K562 (cell line): ENCODE measurements at regions not wholly inside any gene's neighbourhood (a gene's known extent, or its start where the extent isn't known, plus 50 kb on each side); places are given as distances from the start of the nearest gene placed in this dataset.

Source experiments
- ATAC-seq: fragments of 200-7000 bp; cut with Tn5 transposase; 3 replicates; pipeline ENCODE4 v1.9.1; 2020; ENCODE audit warnings: moderate library complexity
- BruUV-seq: library from RNA; stranded (reverse); fragments of 400-500 nt; replicated peaks from 2 replicates; lab custom pipeline; 2021; lab: Mats Ljungman, UMichigan
- CTCF ChIA-PET: fragments of 300-600 bp; formaldehyde crosslinking; extraction: SDS; loops from one replicate; lab custom pipeline; 2021; ENCODE audit warnings: low intra/inter-chr PET ratio; lab: Yijun Ruan, JAX
- POLR2A ChIA-PET: fragments of 300-600, 350-650 bp; sonication (Branson Sonifier 250); formaldehyde crosslinking; extraction: SDS; loops from one replicate; lab custom pipeline; 2021; ENCODE audit warnings: antibody characterized with exemption, inconsistent platforms; lab: Yijun Ruan, JAX
- DNase-seq, 4 experiments: peaks; one replicate each; pipeline versions ENCODE4 v3.0.0 to v3.0.0-alpha.2; 2011 to 2018; ENCODE audit warnings: low spot score in 3 of 4, mixed read lengths in 3 of 4; ENCODE audit errors: extremely low read depth in 1 of 4
- FAIRE-seq: peaks from 2 replicates; lab custom pipeline; 2011; peaks lifted over from hg19 to GRCh38; lab: Jason Lieb, UNC
- H2AFZ ChIP-seq: 2 replicates; pipeline ENCODE4 v1.6.0; 2011; ENCODE audit warnings: low read depth, low read length, control low read depth, inconsistent platforms
- H3K27ac ChIP-seq: fragments of 200-600 bp; 3 replicates; pipeline ENCODE4 v1.8.0; 2011; ENCODE audit warnings: low read depth, mild to moderate bottlenecking, control low read depth, inconsistent platforms, low read length, moderate library complexity, mixed read lengths; ENCODE audit errors: extremely low read depth
- H3K27me3 ChIP-seq, 2 experiments: fragments of 300-600 bp in 1 of 2; 2 replicates in 1 of 2; 3 replicates in 1 of 2; pipeline versions ENCODE4 v1.6.0 to v1.8.0; 2011; ENCODE audit warnings: inconsistent platforms in 2 of 2, low read length in 2 of 2, mild to moderate bottlenecking in 1 of 2, mixed read lengths in 1 of 2, moderate library complexity in 1 of 2; ENCODE audit not compliant: control insufficient read depth in 2 of 2, insufficient read depth in 2 of 2
- H3K36me3 ChIP-seq: fragments of 300-600 bp; 3 replicates; pipeline ENCODE4 v1.8.0; 2011; ENCODE audit warnings: mild to moderate bottlenecking, low read length, inconsistent platforms; ENCODE audit not compliant: control insufficient read depth, insufficient read depth
- H3K4me1 ChIP-seq, 2 experiments: fragments of 200-600 bp in 1 of 2; replicated peaks in 1 of 2; 2 replicates in 1 of 2; 3 replicates in 1 of 2; pipeline versions ENCODE4 v1.5.1 to v1.8.0; 2011; ENCODE audit warnings: inconsistent platforms in 2 of 2, low read length in 2 of 2, mild to moderate bottlenecking in 1 of 2, mixed read lengths in 1 of 2, moderate library complexity in 1 of 2; ENCODE audit not compliant: control insufficient read depth in 2 of 2, insufficient read depth in 2 of 2
- H3K4me2 ChIP-seq: 2 replicates; pipeline ENCODE4 v1.6.1; 2011; ENCODE audit warnings: low read length, control low read depth, inconsistent platforms, mixed read lengths; ENCODE audit not compliant: insufficient read depth
- H3K4me3 ChIP-seq: fragments of 200-600 bp; sonication (generic), shearing (Covaris generic); 2 replicates; pipeline ENCODE4 v1.5.1; 2016; ENCODE audit warnings: control low read depth, inconsistent platforms
- H3K79me2 ChIP-seq: fragments of 200-600 bp; 3 replicates; pipeline ENCODE4 v1.8.0; 2011; ENCODE audit warnings: low read length, inconsistent platforms; ENCODE audit not compliant: control insufficient read depth, insufficient read depth
- H3K9ac ChIP-seq, 2 experiments: 2 replicates each; pipeline versions ENCODE4 v1.6.0 to v1.6.1; 2011; ENCODE audit warnings: low read depth in 2 of 2, low read length in 2 of 2, control low read depth in 1 of 2, inconsistent platforms in 1 of 2, mild to moderate bottlenecking in 1 of 2, mixed read lengths in 1 of 2; ENCODE audit not compliant: insufficient read depth in 1 of 2
- H3K9me1 ChIP-seq: one replicate; pipeline ENCODE4 v1.6.0; 2011; ENCODE audit warnings: inconsistent platforms, mild to moderate bottlenecking, low read length, moderate library complexity; ENCODE audit not compliant: control insufficient read depth, insufficient read depth
- H3K9me3 ChIP-seq: replicated peaks from 2 replicates; pipeline ENCODE4 v1.5.1; 2011; ENCODE audit warnings: low read depth, low read length, inconsistent platforms; ENCODE audit not compliant: control insufficient read depth, insufficient read depth
- H4K20me1 ChIP-seq: replicated peaks from 2 replicates; pipeline ENCODE4 v1.6.1; 2011; ENCODE audit warnings: low read length, inconsistent platforms, mixed read lengths; ENCODE audit not compliant: control insufficient read depth, insufficient read depth
- NEUROD1 ChIP-seq: fragments of 150-350 bp; IDR thresholded peaks from 2 replicates; pipeline ENCODE4 v1.6.1; 2014; ENCODE audit warnings: borderline replicate concordance, low read length, low read depth; ENCODE audit not compliant: partially characterized antibody
- PRMT5 ChIP-seq: sonication (generic); formaldehyde crosslinking; IDR thresholded peaks from 2 replicates; pipeline ENCODE4 v1.5.0; 2020; ENCODE audit warnings: missing genetic modification reagents
- STAT6 ChIP-seq: sonication (generic); formaldehyde crosslinking; IDR thresholded peaks from 2 replicates; pipeline ENCODE4 v1.8.1; 2023; ENCODE audit warnings: mild to moderate bottlenecking, missing genetic modification reagents
- TAF7 ChIP-seq: fragments of 450-650 bp; IDR thresholded peaks from 2 replicates; pipeline ENCODE4 v1.6.1; 2016; ENCODE audit warnings: missing genetic modification characterization, missing compliant biosample characterization
- YBX1 ChIP-seq: fragments of 450-650 bp; IDR thresholded peaks from 2 replicates; pipeline ENCODE4 v1.7.1; 2016; ENCODE audit warnings: mild to moderate bottlenecking
- ZNF316 ChIP-seq: fragments of 450-650 bp; IDR thresholded peaks from 2 replicates; pipeline ENCODE4 v1.6.1; 2016
- WGBS: fragments of 100-300 bp; shearing (Covaris generic); methylation state at CpG from one replicate; pipeline ENCODE4 v1.1.6; 2016; ENCODE audit warnings: low coverage, mixed read lengths; ENCODE audit not compliant: insufficient coverage; ENCODE audit errors: missing lambda C conversion rate; 5-methylcytosine and 5-hydroxymethylcytosine counted together
- in situ Hi-C: fragments of 300-500 bp; cut with MboI; formaldehyde crosslinking; loops from 4 replicates; pipeline ENCODE4 v1.15.0; 2018; ENCODE audit warnings: inconsistent platforms, mixed read lengths
- intact Hi-C: fragments of 100-400 bp; cut with micrococcal nuclease; formaldehyde crosslinking; loops from 2 replicates; pipeline ENCODE4 v1.14.2; 2022

GRCh38 chr15:95019907-95020306 lies 788.5 kb downstream of the MCTP2 start:
- no peak overlapping the region for H3K4me2 ChIP-seq
- POLR2A ChIA-PET, result interaction anchor here (0.6 to 1.4 kb wide), 2 partner anchors 15 to 393 kb away, joined by 4 read pairs; no protein-coding TSS in a partner anchor
- no peak overlapping the region for H2AFZ ChIP-seq
- H3K36me3 ChIP-seq, result no peaks in the 10 kb centered on the region
- WGBS, result 100% methylated on average over 1 of the region's 1 CpG
- no peak for TF ChIP-seq STAT6 (CRISPR knock-in tag)
- TF ChIP-seq PRMT5 (CRISPR knock-in tag), result no peak
- no peak for TF ChIP-seq ZNF316
- TF ChIP-seq YBX1, result no peak
- no peak for TF ChIP-seq NEUROD1
- TF ChIP-seq TAF7 (tag), result no peak
- DNase-seq (no peak), FAIRE-seq (no peak), ATAC-seq (no peak)
- no peaks in the 10 kb centered on the region for H3K9me1 ChIP-seq
- H3K27ac ChIP-seq, result no peak overlapping the region
- in situ Hi-C loops, result no loop called here
- CTCF ChIA-PET, result no interaction called here
- no TSS peak for BruUV-seq
- H3K79me2 ChIP-seq, result no peaks in the 10 kb centered on the region
- H3K9me3 ChIP-seq, result no peaks in the 10 kb centered on the region
- no peaks in the 10 kb centered on the region for H3K27me3 ChIP-seq
- no peak overlapping the region for H3K4me3 ChIP-seq
- H3K9ac ChIP-seq, result no peak overlapping the region
- intact Hi-C loops, result loop anchor here (5.0 to 10.0 kb wide), 3 partner anchors 163 to 835 kb away; no protein-coding TSS in a partner anchor
- H4K20me1 ChIP-seq, result no peaks in the 10 kb centered on the region
- no peaks in the 10 kb centered on the region for H3K4me1 ChIP-seq
